Astrocyte (in vitro differentiated cells and primary cell): ENCODE measurements at regions not wholly inside any gene's neighbourhood (a gene's known extent, or its start where the extent isn't known, plus 50 kb on each side); places are given as distances from the start of the nearest gene placed in this dataset.

Experiments
- EZH2 ChIP-seq: IDR thresholded peaks from 2 replicates; pipeline ENCODE4 v1.6.1; 2012; ENCODE audit warnings: mild to moderate bottlenecking, low read length, inconsistent platforms; ENCODE audit not compliant: insufficient read depth
- TF ChIP-seq, protein P1 (sequence below): IDR thresholded peaks from 2 replicates; pipeline ENCODE4 v1.5.1; 2011; ENCODE audit warnings: low read depth, mild to moderate bottlenecking, inconsistent platforms, low read length, moderate library complexity; ENCODE audit not compliant: insufficient read depth

DNA sequence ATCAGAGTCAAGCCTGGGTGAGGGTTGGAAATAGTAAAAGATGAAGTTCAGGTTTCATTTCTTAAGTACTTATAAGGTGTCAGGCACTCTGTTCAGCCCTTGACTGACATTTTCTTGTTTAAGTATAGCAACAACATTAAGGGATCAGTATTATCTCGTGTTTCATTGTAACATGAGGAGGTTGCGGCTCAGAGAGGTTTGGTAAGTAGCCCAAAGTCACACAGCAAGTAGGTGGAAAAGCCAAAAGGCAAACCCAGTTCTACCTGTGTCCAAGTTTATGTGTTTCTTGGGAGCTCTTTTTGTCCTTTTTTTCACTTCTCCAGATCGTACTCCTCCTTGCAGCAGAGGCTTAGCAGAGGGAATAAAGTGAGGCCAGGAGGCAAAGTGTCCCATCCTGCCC lies 337.5 kb upstream of the KLF3 start:
- TF ChIP-seq, protein P1, sequence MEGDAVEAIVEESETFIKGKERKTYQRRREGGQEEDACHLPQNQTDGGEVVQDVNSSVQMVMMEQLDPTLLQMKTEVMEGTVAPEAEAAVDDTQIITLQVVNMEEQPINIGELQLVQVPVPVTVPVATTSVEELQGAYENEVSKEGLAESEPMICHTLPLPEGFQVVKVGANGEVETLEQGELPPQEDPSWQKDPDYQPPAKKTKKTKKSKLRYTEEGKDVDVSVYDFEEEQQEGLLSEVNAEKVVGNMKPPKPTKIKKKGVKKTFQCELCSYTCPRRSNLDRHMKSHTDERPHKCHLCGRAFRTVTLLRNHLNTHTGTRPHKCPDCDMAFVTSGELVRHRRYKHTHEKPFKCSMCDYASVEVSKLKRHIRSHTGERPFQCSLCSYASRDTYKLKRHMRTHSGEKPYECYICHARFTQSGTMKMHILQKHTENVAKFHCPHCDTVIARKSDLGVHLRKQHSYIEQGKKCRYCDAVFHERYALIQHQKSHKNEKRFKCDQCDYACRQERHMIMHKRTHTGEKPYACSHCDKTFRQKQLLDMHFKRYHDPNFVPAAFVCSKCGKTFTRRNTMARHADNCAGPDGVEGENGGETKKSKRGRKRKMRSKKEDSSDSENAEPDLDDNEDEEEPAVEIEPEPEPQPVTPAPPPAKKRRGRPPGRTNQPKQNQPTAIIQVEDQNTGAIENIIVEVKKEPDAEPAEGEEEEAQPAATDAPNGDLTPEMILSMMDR, result no peak
- no peak for TF ChIP-seq EZH2
